Kidney (tissue), 13 donors: ENCODE measurements at regions not wholly inside any gene's neighbourhood (a gene's known extent, or its start where the extent isn't known, plus 50 kb on each side); places are given as distances from the start of the nearest gene placed in this dataset.
"Not testable (repeated sequence)": the region's sequence is repeated elsewhere in the genome, so short reads cannot be mapped to it uniquely, and the experiment has no call there.

ENCODE experiments used
- DNase-seq, 5 donors: peaks; one replicate each; pipeline ENCODE4 v3.0.0-alpha.2; 2013 to 2020
- FAIRE-seq: peaks from 2 replicates; lab custom pipeline; 2012; peaks lifted over from hg19 to GRCh38; lab: Jason Lieb, UNC
- H3K27ac ChIP-seq, 2 donors: one replicate each; pipeline ENCODE4 v1.7.0; 2013; ENCODE audit warnings: low read depth in 2 of 2, low read length in 2 of 2, inconsistent platforms in 1 of 2
- H3K27me3 ChIP-seq: one replicate; pipeline ENCODE4 v1.7.1; 2013; ENCODE audit warnings: low read length, inconsistent platforms; ENCODE audit not compliant: control insufficient read depth, insufficient read depth
- H3K36me3 ChIP-seq, 3 donors: one replicate each; pipeline versions ENCODE4 v1.7.0 to v1.7.1; 2013; ENCODE audit warnings: low read length in 3 of 3, control low read depth in 1 of 3, inconsistent platforms in 1 of 3; ENCODE audit not compliant: insufficient read depth in 3 of 3, control insufficient read depth in 2 of 3
- H3K4me1 ChIP-seq, 3 donors: one replicate each; pipeline versions ENCODE4 v1.7.0 to v1.7.1; 2013; ENCODE audit warnings: low read length in 3 of 3, inconsistent platforms in 1 of 3, low read depth in 1 of 3; ENCODE audit not compliant: control insufficient read depth in 2 of 3, insufficient read depth in 2 of 3
- H3K4me3 ChIP-seq, 3 donors: one replicate each; pipeline versions ENCODE4 v1.7.0 to v1.8.1; 2013; ENCODE audit warnings: low read length in 3 of 3, control low read depth in 1 of 3, inconsistent platforms in 1 of 3
- H3K9ac ChIP-seq, 3 donors: one replicate each; pipeline versions ENCODE4 v1.7.0 to v1.7.1; 2013; ENCODE audit warnings: low read length in 3 of 3, control low read depth in 1 of 3, inconsistent platforms in 1 of 3
- H3K9me3 ChIP-seq, 3 donors: one replicate each; pipeline versions ENCODE4 v1.7.0 to v1.7.1; 2013; ENCODE audit warnings: low read length in 3 of 3, control low read depth in 1 of 3, inconsistent platforms in 1 of 3; ENCODE audit not compliant: control insufficient read depth in 2 of 3, insufficient read depth in 1 of 3
- intact Hi-C: fragments of 100-400 bp; cut with DNase I; formaldehyde crosslinking; loops from one replicate; pipeline ENCODE4 v1.11.1; 2022
- TF ChIP-seq, protein P1 (sequence below): IDR thresholded peaks from 3 replicates; pipeline ENCODE4 v1.5.1; 2012; ENCODE audit warnings: mild to moderate bottlenecking, moderate library complexity, borderline replicate concordance; ENCODE audit not compliant: insufficient read depth; ENCODE audit errors: extremely low read depth
- donor health status: control.
- donor health status: control.
- donor health status: control.
- donor health status: control.
- donor health status: control.
- donor health status: DM: yes; HTN: yes; CAD: no.
- donor health status: Normal renal cell carcinoma (clear cell type).

GRCh38 chr2:23050388-23050787 is 334.6 kb upstream of the KLHL29 start:
- intact Hi-C loops: no loop called here
- Histone ChIP-seq H3K27me3 (no peaks in the 10 kb centered on the region), H3K27ac (no peak overlapping the region), H3K36me3 (no peaks in the 10 kb centered on the region), H3K9me3 (no peaks in the 10 kb centered on the region), H3K4me3 (no peak overlapping the region), H3K4me1 (no peaks in the 10 kb centered on the region), H3K9ac (no peak overlapping the region)
- TF ChIP-seq, protein P1, sequence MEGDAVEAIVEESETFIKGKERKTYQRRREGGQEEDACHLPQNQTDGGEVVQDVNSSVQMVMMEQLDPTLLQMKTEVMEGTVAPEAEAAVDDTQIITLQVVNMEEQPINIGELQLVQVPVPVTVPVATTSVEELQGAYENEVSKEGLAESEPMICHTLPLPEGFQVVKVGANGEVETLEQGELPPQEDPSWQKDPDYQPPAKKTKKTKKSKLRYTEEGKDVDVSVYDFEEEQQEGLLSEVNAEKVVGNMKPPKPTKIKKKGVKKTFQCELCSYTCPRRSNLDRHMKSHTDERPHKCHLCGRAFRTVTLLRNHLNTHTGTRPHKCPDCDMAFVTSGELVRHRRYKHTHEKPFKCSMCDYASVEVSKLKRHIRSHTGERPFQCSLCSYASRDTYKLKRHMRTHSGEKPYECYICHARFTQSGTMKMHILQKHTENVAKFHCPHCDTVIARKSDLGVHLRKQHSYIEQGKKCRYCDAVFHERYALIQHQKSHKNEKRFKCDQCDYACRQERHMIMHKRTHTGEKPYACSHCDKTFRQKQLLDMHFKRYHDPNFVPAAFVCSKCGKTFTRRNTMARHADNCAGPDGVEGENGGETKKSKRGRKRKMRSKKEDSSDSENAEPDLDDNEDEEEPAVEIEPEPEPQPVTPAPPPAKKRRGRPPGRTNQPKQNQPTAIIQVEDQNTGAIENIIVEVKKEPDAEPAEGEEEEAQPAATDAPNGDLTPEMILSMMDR: no peak
- DNase-seq (no peak), FAIRE-seq (no peak)

DNA sequence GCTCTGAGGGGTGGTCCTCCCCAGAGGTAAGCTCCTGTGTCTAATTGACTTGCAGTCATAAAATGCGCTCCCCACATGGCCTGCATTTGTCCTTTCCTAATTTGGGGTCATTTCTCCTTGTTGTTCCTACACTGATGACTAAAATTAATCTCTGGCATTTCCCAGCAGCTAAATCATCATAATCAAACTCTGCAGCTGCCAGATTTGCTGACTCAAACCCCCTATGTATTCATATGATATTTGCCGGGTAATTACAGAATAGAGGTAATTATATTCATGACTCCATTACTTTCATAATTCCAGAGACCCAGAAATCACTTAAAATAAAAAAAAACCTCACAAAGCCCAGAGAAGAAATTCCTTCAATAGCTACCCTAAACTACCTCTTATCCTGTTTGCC is 331.4 kb upstream of the KLHL29 start:
- intact Hi-C loops: no loop called here
- FAIRE-seq (no peak), DNase-seq (no peak)
- TF ChIP-seq, protein P1: no peak
- H3K4me3 ChIP-seq: no peak overlapping the region
- H3K9me3 ChIP-seq: no peaks in the 10 kb centered on the region
- no peaks in the 10 kb centered on the region for H3K36me3 ChIP-seq
- H3K4me1 ChIP-seq: no peaks in the 10 kb centered on the region
- H3K27me3 ChIP-seq: no peaks in the 10 kb centered on the region
- H3K27ac ChIP-seq: no peak overlapping the region
- no peak overlapping the region for H3K9ac ChIP-seq

- H3K27ac ChIP-seq: no peak overlapping the region
- intact Hi-C loops: no loop called here
- H3K36me3 ChIP-seq: no peaks in the 10 kb centered on the region
- DNase-seq (no peak), FAIRE-seq (no peak)
- H3K9me3 ChIP-seq: no peaks in the 10 kb centered on the region
- TF ChIP-seq, protein P1: no peak
- H3K4me3 ChIP-seq: no peak overlapping the region
- no peaks in the 10 kb centered on the region for H3K4me1 ChIP-seq
- no peaks in the 10 kb centered on the region for H3K27me3 ChIP-seq
- no peak overlapping the region for H3K9ac ChIP-seq
Measured at GRCh38 chr2:23055251-23055650, 329.7 kb upstream of the KLHL29 start.

GRCh38 chr2:23056846-23057245 is 328.1 kb upstream of the KLHL29 start:
- intact Hi-C loops, FAIRE-seq: not testable (repeated sequence)

More at GRCh38 chr2:23056846-23057245, 328.1 kb upstream of the KLHL29 start:
- not testable (repeated sequence) for DNase-seq, H3K27ac ChIP-seq, H3K9ac ChIP-seq, H3K4me3 ChIP-seq, H3K9me3 ChIP-seq, H3K4me1 ChIP-seq, H3K36me3 ChIP-seq, H3K27me3 ChIP-seq
